ENCODE measurements at regions not wholly inside any gene's neighbourhood (a gene's known extent, or its start where the extent isn't known, plus 50 kb on each side); places are given as distances from the start of the nearest gene placed in this dataset.

DNA sequence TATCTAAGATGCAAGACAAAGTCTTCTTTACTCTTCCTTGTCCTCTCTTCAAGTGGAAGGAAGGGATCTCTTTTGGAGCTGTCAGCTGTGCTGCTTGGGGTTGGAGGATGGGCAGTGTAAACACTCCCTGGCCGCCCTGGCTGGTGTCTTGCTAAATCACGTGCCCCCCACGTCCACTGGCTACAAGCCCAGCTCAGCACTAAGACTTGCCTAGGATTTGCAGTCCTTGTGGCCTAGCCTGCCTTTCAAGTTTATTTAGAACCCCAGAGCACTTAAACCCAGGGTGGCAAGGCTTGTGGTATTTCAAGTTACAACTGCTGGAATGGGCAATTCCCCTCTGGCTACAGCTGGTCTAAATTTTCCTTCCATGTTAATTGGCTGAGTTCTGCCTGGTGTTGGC lies 272.4 kb upstream of the MYO3A start:
- TF ChIP-seq, protein P1, sequence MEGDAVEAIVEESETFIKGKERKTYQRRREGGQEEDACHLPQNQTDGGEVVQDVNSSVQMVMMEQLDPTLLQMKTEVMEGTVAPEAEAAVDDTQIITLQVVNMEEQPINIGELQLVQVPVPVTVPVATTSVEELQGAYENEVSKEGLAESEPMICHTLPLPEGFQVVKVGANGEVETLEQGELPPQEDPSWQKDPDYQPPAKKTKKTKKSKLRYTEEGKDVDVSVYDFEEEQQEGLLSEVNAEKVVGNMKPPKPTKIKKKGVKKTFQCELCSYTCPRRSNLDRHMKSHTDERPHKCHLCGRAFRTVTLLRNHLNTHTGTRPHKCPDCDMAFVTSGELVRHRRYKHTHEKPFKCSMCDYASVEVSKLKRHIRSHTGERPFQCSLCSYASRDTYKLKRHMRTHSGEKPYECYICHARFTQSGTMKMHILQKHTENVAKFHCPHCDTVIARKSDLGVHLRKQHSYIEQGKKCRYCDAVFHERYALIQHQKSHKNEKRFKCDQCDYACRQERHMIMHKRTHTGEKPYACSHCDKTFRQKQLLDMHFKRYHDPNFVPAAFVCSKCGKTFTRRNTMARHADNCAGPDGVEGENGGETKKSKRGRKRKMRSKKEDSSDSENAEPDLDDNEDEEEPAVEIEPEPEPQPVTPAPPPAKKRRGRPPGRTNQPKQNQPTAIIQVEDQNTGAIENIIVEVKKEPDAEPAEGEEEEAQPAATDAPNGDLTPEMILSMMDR (IDR thresholded peaks at IDR 0.05; ENCODE audit: control extremely low read depth, extremely low read depth, low read depth, missing control alignments) = no peak
- CTCF ChIA-PET = interaction anchor here (1.2 kb wide), 1 partner anchor 11 kb away, joined by 3 read pairs; no protein-coding TSS in a partner anchor
- POLR2A ChIA-PET = no interaction called here
- DNase-seq (ENCODE audit: extremely low spot score) = no peak

DNA sequence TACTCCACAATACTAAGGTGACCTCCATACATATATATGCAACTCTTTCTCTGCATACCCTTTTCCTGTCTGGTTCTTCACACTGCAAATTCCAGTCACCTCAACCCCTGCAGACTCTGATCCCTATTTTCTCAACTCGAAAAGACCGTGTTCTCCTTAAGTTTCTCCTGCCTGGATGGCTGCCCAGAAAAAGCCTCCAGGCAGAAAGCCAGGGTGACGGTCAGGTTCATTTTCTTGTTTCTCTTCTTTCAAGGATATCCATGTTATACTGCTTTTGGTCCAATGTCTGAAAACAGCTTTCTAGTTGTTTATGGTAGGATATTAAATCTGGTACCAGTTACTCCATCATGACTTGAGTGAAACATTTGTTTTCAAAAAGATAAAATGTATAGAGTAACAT lies 267.8 kb upstream of the MYO3A start:
- POLR2A ChIA-PET = no interaction called here
- TF ChIP-seq, protein P1 (IDR thresholded peaks at IDR 0.05; ENCODE audit: control extremely low read depth, extremely low read depth, low read depth, missing control alignments) = no peak
- CTCF ChIA-PET = no interaction called here
- DNase-seq (ENCODE audit: extremely low spot score) = no peak

DNA sequence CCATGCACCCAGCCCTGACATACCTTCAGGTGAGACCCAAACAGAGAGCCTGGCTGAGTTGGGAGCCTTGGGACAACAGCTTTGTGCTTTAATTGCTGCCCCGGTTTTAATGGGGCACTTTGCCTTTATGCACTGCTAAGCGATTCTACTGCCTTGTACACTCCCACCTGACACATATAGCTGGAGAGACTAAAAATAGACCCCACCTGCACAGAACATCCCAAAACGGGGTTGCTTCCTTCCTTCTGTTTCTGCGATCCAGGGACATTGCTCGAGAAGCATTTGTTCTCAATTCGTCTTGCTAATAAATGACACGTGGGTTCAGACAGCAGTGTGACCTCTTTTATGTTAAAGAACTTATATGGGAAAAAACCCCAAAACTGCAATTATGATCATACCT lies 258.8 kb upstream of the MYO3A start:
- DNase-seq (ENCODE audit: extremely low spot score) = no peak
- ChIA-PET CTCF (no interaction called here), POLR2A (no interaction called here)
- TF ChIP-seq, protein P1 (IDR thresholded peaks at IDR 0.05; ENCODE audit: control extremely low read depth, extremely low read depth, low read depth, missing control alignments) = no peak

DNA sequence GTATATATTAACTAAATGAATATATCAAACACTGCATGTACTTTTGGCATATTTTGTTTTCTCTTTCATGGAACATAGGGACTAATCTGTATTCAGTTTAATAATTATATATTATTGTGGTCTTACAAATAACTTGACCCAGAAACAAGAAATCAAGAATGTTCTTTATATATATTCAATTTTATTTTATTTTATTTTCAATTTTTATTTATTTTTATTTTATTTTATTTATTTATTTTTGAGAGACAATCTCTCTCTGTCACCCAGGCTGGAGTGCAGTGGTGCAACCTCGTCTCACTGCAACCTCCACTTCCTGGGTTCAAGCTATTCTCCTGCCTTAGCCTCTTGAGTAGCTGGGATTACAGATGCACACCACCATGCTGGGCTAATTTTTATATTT lies 258.4 kb upstream of the MYO3A start:
- ChIA-PET POLR2A (no interaction called here), CTCF (no interaction called here)
- DNase-seq (ENCODE audit: extremely low spot score) = no peak
- TF ChIP-seq, protein P1 (IDR thresholded peaks at IDR 0.05; ENCODE audit: control extremely low read depth, extremely low read depth, low read depth, missing control alignments) = no peak

DNA sequence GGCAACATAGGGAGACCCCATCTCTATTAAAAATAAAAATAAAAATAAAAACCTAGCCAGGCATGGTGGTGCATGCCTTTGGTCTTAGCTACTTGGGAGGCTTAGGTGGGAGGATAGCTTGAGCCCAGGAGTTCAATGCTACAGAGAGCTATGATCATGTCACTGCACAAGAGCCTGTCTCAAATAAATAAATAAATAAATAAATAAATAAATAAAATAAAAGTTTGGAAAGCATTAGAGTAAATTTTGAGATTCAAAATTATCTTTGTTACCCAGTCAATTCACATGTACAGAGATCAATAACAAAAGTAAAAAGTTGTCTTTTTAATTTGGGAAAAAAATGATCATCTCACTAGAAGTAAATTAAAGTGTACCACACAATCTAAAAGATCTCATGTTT lies 255.8 kb upstream of the MYO3A start:
- DNase-seq (ENCODE audit: extremely low spot score) = no peak
- CTCF ChIA-PET = no interaction called here
- POLR2A ChIA-PET = no interaction called here
- TF ChIP-seq, protein P1 (IDR thresholded peaks at IDR 0.05; ENCODE audit: control extremely low read depth, extremely low read depth, low read depth, missing control alignments) = no peak

DNA sequence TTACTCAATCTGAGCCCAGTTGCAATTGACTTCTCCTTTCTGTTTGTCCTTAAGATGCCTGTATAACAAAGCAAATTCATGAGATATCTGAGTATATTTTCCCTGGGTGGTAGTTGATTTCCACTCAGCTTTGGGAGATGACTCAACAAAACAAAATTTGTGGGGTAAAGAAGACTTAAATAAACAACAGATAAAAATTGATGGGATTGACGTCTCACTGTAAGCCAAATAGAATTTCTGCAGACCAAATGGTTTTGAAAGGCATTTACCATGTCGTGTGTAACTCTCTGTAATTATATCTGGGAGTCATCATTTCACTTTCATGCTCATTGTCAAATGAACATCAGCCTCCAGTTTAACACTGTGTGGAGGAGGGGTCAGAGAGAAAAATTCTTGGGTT lies 255.4 kb upstream of the MYO3A start:
- TF ChIP-seq, protein P1 (IDR thresholded peaks at IDR 0.05; ENCODE audit: control extremely low read depth, extremely low read depth, low read depth, missing control alignments) = no peak
- ChIA-PET POLR2A (no interaction called here), CTCF (interaction anchor here (1.0 to 1.1 kb wide), 2 partner anchors 11 to 22 kb away, joined by 3 to 5 read pairs; no protein-coding TSS in a partner anchor)
- no peak for DNase-seq (ENCODE audit: extremely low spot score)
